Stomach (tissue), 4 donors: ENCODE measurements at regions not wholly inside any gene's neighbourhood (a gene's known extent, or its start where the extent isn't known, plus 50 kb on each side); places are given as distances from the start of the nearest gene placed in this dataset.

Experiments
- CTCF ChIP-seq, 7 experiments: fragments of 450-650 bp in 4 of 7; fragments of 200-600 bp in 3 of 7; sonication (generic) in 3 of 7; IDR thresholded peaks; one replicate each; pipeline ENCODE4 v1.5.1; 2016 to 2019; ENCODE audit warnings: antibody characterized with exemption in 7 of 7, control low read depth in 2 of 7, mild to moderate bottlenecking in 1 of 7
- EP300 ChIP-seq: sonication (generic); formaldehyde crosslinking; IDR thresholded peaks from one replicate; pipeline ENCODE4 v1.6.1; 2017; ENCODE audit warnings: antibody characterized with exemption

DNA sequence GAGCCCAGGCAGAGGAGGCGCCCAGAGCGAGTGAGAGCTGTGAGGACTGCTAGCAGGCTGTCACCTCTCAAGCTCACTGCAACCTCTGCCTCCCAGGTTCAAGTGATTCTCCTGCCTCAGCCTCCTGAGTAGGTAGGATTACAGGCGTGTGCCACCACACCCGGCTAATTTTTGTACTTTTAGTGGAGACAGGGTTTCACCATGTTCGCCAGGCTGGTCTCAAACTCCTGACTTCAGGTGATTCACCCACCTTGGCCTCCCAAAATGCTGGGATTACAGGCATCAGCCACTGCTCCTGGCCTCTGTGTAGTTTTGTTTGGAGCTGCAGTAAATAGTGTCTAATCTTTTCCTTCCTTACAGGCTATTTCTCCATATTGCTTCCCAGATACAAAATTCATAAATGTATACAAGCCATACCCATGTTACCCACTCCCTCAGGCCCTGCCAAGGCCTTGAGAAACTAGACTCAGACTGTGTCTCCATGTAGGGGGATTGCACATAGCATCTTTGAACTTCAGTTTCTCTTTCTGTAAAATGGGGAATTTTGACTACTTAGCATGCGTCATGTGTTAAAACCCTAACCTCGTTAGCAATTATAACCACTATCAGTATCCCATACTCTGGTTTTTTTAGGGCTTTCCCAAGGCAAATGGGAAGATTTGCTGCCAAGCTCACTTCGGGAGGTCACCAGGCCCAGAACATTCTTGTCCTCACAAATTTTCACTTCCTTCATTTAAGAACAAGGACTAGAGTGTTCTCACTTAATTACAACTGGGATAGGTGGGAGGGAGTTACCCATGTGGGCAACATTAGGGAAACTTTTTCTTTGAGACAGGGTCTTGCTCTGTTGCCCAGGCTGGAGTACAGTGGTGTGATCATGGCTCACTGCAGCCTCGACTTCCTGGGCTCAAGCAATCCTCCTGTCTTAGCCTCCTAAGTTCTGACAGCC is 67.3 kb upstream of the DDR1 start:
- no peak for TF ChIP-seq CTCF (IDR thresholded peaks at IDR 0.05)
- no peak for TF ChIP-seq EP300
